HG02840 (cell line): ENCODE measurements at regions not wholly inside any gene's neighbourhood (a gene's known extent, or its start where the extent isn't known, plus 50 kb on each side); places are given as distances from the start of the nearest gene placed in this dataset.
A peak's percentile ranks its signal among the peaks of the same experiment; 100 is the strongest.
"Not testable (repeated sequence)": the region's sequence is repeated elsewhere in the genome, so short reads cannot be mapped to it uniquely, and the experiment has no call there.

Experiments
- ATAC-seq: cut with Tn5 transposase; IDR thresholded peaks from one replicate; pipeline ENCODE4 v1.9.1; 2021; ENCODE audit warnings: mild to moderate bottlenecking, moderate library complexity, moderate number of reproducible peaks; ENCODE audit not compliant: unreplicated experiment, low FRiP score

DNA sequence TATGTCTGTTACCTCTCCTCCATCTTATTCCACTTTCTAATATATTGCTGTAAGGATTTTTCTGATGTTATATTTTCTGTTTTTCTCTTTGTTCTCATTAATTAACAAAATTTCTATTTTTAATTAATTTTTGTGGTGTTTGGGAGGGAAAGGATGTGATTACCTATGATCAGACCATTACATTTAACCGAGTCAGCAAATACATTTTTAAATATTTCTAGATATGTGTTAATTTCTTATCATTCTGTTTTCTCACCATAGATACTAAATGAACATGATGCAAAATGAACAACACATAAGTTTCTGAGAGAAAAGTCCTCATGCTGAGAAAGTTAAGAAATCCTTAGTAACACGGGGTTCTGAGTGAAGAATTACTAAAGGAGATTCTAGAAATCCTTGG lies 80.6 kb upstream of the P2RY1 start:
- no peak for ATAC-seq

DNA sequence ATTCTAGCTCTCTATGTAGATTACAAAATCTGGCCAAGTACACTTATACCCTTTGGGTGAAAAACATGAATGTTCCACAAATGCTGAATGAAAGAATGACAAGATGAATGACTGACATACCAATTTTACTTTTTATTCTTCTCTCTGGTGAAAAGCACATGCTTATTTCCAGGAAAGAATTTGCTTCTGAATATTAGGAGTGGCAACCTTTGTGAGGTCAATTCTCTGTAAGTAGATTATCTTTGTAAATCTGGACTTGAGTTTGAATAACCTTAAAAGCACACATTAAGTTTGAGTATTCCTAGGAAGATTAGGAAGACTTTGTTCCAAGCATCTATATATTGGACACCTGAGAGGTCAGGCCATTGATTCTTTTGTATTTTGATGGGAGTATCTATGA lies 78.1 kb upstream of the P2RY1 start:
- no peak for ATAC-seq

DNA sequence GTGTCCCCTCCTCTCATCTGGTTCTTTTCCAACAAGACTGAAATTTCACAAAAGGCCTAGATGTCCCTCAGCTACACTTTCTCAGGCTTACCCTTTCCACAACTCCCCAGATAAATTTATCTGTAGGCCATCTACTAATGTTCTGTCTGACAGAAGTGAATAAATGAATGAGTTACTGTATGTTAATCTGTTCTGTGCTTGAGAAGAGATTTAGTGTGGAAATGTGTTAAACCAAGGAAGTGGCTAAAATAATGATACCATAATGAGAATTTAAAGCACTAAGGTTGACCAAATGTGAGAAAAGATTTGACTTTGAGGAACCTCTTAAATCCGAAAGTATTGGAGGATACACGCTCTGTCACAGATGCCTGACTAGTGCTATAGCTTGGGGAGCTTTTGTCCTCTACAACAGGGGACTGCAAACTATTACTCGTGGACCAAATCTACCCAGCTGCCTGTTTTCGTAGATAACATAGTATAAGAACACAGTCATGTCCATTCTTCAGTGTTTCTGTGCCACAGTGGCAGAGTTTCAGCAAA lies 74.8 kb upstream of the P2RY1 start:
- peak; percentile 75 for ATAC-seq

DNA sequence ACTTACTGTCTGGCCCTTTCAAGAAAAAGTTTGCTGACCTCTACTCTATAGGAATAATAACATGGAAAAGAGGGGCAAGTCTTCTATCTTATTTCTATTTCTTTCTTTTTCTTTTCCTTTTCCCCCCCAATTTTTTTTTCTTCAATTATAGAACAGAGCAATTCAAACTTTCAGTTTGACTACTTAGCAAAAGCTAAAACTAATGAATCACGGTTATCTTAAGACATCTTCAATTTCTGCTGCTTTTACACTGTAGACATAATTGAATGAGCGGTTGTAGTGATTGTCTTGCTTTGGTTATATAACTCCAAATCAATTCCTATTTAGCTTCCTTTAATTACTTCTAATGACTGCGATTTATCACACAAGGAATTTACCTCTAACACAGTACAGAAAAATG lies 74.3 kb upstream of the P2RY1 start:
- no peak for ATAC-seq

DNA sequence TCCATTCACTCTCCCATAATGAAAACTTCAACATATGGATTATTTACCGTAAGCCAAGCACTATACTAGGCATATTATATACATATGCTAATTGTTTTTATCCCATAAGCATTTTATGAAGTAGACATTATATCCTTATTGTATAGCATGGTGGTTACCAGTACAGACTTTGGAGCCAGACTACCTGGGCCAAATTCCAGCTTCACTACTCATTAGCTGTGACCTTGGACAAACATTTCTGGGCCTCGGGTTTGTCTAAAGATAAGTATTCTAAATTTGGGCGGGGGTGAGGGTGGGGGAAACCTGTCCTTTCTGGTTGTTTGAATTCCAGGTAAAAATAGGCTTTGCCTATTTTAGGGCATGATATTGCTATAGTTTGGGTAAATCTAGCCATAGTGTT lies 66.5 kb upstream of the P2RY1 start:
- no peak for ATAC-seq

DNA sequence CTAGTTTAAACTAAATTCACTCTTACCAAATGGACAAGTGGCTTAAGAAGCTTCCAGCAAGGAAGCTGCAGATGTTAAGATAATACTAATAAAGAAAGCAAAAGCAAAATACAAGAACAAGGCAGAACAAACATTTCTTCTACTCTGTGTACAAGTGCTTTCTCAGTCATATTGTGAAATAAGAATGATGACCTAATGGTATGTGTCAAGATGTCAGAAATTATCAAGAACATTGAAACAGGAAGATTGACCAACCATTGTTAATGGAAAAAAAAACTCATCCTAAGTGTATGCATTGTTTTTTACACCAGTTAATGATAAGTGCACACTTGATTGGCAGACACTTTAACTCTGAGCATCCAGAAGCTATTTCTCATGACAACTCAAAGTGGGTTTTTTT lies 65.4 kb upstream of the P2RY1 start:
- peak; percentile 58 for ATAC-seq

DNA sequence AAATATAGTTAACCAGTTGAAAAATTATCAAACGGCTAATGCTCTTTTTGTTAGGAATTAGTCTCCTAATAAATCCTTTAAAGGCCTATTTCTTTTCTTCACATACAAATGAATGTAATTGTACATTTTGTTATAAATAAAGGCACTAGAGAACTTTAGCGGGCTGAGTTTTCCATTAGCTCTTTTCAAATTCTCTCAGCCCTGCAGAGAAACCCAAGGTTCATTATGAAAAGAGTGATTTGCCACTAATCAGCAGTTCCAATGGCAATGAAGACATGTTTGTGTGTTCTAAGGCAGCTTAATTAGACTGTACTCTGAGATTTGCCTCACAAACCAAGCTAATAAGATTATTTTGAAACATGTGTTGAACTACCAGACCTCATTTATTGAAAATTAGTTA lies 64.6 kb upstream of the P2RY1 start:
- no peak for ATAC-seq

DNA sequence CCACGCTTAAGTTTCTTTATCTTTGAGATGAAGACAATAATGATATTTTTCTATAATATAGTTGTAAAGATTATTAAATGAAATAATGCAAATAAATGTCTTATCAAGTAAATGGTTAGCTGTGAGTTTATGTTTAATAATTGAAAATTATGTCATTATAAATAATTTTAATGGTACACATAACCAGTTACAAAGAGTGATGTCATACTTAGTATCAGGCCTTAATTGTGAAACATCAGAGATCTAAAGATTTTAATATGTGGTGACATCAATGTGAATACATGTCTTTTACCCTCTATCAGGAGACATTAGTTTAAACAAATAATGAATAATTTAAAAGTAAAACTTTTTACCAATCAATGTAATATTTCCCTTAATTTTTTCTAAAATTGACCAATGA lies 63.8 kb upstream of the P2RY1 start:
- ATAC-seq: no peak

DNA sequence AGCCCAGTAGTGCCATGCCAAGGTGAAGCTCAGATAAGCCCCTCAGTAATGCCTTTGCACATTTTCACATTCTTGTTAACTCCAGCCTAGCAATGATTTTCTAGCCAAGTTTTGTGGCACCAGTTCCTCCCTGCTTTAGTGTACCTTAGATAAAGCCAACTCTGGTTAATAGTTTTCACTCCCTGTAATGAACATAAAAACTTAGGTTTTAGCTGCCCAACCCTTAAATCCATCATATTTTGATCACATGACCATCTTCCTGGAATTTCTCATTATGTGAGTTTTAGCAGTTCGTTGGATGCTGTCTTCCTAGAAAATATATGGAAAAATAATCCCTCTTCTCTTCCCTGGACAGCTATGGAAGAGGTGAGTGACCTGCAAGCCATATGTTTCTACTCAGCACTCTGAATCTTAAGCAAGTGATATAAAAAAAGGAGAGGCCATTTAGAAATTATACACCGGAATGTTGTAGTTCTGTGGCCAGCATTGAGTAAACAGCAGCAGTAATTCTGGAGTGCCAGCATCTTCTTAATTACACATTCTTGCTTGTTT lies 62.2 kb upstream of the P2RY1 start:
- no peak for ATAC-seq

DNA sequence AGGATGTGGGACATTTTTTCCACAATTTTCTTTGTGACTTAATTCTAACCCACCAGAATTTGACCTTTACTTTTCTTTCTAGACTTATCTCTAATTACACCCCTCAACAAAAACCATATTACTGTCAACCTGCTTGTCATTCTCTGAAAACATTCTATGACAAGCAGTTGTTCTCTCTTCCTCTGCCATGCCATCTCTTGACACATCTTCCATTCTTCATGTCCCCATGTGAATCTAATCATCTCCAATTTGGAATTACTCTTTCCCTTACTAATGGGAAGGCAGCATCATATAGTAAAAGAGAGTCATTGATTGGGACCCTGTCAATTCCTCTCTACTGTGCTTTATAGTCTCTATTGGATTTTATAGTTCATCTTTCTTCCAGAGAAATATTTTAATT lies 61.3 kb upstream of the P2RY1 start:
- no peak for ATAC-seq

DNA sequence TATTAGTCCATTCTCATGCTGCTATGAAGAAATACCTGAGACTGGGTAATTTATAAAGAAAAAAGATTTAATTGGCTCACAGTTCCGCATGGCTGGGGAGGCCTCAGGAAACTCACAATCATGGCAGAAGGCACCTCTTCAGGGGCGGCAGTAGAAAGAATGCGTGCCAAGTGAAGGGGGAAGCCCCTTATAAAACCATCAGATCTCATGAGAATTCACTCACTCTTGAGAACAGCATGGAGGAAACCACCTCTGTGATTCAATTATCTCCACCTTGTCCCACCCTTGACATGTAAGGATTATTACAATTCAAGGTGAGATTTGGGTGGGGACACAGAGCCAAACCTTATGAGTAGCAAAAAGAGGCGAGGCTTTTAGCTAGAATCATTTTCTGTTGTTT lies 60.7 kb upstream of the P2RY1 start:
- ATAC-seq: not testable (repeated sequence)

DNA sequence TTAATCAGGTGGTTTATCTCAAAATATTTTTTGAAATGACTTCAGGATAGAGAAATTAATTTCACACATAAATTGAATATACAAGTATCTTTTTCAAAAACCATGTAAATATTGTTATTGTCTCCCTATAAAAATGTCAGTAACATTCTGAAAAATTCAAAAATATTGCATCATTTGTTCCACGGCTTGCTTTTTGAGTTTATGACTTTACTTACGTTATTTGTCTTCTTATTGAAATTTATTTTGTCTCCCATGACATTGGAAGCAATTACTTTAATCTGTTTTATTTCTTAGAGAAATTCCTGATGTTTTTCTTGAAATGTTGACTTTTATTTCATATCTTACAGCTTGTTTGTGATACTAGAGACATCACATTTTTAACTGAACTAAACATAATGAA lies 56.9 kb upstream of the P2RY1 start:
- no peak for ATAC-seq

DNA sequence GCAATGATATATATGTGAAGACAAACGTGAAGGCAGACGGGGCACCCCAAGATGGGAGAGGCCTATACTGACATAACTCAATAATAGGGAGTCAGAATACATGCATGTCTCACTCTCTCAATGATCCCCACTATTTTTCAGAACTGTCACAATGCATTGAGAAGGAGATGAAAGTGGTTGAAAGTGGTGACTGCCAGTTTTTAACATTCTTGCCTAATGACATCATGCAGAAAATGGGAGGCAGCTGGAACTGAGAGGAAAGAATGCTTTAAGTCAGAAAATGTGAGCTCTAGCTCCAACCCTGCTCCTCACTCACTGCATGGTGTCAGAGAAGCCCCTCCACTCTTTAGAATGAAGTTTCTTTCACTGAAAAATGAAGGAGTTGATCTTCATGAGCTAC lies 55.3 kb upstream of the P2RY1 start:
- no peak for ATAC-seq

DNA sequence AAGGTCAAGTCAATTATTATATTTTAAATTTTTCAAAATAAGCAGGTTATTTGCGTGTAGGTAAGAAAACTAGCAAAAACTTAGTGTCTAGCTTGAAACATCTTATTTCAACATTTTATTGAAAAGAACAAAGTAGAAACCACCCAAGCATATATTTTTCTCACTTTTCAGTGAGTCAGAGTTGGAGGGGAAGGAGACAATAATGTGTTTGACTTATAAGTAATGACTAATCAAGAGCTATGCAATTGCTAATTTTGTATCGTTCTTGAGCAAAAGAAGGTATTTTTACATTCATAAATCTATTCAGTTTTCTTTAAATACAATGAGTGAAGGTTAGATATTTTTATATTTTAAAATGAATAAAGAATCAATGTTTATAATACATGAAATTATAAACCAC lies 54.4 kb upstream of the P2RY1 start:
- no peak for ATAC-seq

DNA sequence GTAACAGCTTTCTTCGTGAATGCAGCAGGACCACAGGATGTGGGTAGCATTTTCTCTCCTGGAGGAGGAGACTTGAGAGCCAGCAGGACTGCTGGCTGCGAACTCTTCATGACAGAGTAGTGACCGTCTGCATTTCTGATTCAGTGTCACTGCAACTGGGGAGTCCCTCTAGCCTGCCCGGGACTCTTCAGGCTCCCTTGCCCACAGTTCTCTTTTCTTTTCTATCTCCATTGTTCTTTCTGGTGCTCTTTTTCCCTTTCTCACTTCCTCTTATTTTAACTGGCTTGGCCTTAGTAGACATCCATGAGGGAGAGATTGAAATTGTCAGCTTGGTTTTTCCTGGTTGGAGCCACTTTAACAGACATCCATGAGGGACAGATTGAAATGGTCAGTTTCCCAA lies 49.9 kb upstream of the P2RY1 start:
- ATAC-seq: no peak
